Ovary (tissue), 7 donors: ENCODE measurements at regions not wholly inside any gene's neighbourhood (a gene's known extent, or its start where the extent isn't known, plus 50 kb on each side); places are given as distances from the start of the nearest gene placed in this dataset.
"Not testable (repeated sequence)": the region's sequence is repeated elsewhere in the genome, so short reads cannot be mapped to it uniquely, and the experiment has no call there.

Experiments used
- DNase-seq, 5 donors: peaks; one replicate each; pipeline ENCODE4 v3.0.0-alpha.2; 2019 to 2020
- H3K27ac ChIP-seq, 2 donors: fragments of 200-600 bp; one replicate each; pipeline versions ENCODE4 v1.5.1 to v1.8.0; 2019 to 2022
- H3K27me3 ChIP-seq: fragments of 200-600 bp; one replicate; pipeline ENCODE4 v1.8.0; 2022
- H3K36me3 ChIP-seq: fragments of 200-600 bp; sonication (generic); one replicate; pipeline ENCODE4 v1.5.1; 2019
- H3K4me1 ChIP-seq: one replicate; pipeline ENCODE4 v1.8.1; 2013; ENCODE audit warnings: mild to moderate bottlenecking, moderate library complexity; ENCODE audit not compliant: insufficient read depth
- H3K4me3 ChIP-seq: fragments of 200-600 bp; sonication (generic); one replicate; pipeline ENCODE4 v1.5.1; 2017
- H3K9me3 ChIP-seq, 2 donors: fragments of 200-600 bp in 1 of 2; sonication (generic) in 1 of 2; one replicate each; pipeline versions ENCODE4 v1.5.1 to v1.8.1; 2013 to 2019; ENCODE audit warnings: mild to moderate bottlenecking in 1 of 2, moderate library complexity in 1 of 2
- EP300 ChIP-seq: sonication (generic); formaldehyde crosslinking; IDR thresholded peaks from one replicate; pipeline ENCODE4 v1.6.1; 2017; ENCODE audit warnings: antibody characterized with exemption
- POLR2A ChIP-seq: fragments of 450-650 bp; IDR thresholded peaks from one replicate; pipeline ENCODE4 v1.6.1; 2017; ENCODE audit warnings: antibody characterized with exemption, mild to moderate bottlenecking, moderate library complexity
- WGBS, 3 donors: extraction: QIAGEN DNeasy Blood & Tissue Kit in 1 of 3; methylation state at CpG; one replicate each; pipeline versions ENCODE4 v1.1.5 to v1.1.7; 2013 to 2017; 5-methylcytosine and 5-hydroxymethylcytosine counted together
- intact Hi-C, 4 donors: fragments of 100-400 bp; cut with DNase I; formaldehyde crosslinking; loops; one replicate each; pipeline versions ENCODE4 v1.11.0 to v1.15.1; 2022 to 2023
- TF ChIP-seq, protein P1 (sequence below), 3 donors: fragments of 450-650 bp in 2 of 3; fragments of 200-600 bp in 1 of 3; IDR thresholded peaks; one replicate each; pipeline versions ENCODE4 v1.5.1 to v1.8.0; 2016 to 2022; ENCODE audit warnings: antibody characterized with exemption in 3 of 3, mild to moderate bottlenecking in 1 of 3
- donor health status: DM: no; HTN: no; CAD: no; lungs with moderate emphysema.
- donor health status: DM: no; HTN: no; CAD: no.
- donor health status: Bipolar disorder and iron deficiency.
- donor health status: DM: no; HTN: no; CAD: no.
- donor health status: DM: yes; HTN: yes; CAD: no.

DNA sequence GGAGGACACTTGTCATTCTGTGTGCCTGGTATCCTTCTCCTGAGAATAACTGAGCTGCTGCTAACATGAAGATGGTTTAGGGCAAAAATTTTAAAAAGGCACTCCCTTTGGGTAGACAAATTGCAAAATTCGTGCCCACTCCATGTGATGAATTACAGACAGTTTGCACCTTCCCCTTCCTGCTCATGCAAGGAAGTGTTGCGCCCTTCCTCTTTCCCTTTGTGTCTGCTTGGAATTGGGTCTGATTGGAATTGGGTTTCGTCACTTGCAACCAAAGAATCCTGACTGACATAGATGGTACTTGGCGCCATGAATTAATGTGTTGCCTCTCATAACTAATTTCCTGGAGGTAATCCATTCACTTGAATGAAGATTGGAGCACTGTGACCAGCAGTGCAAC is 62.3 kb upstream of the SHLD1 start:
- no peak for DNase-seq
- Histone ChIP-seq H3K27ac (no peak overlapping the region), H3K36me3 (no peaks in the 10 kb centered on the region), H3K27me3 (no peaks in the 10 kb centered on the region), H3K4me3 (no peak overlapping the region), H3K9me3 (no peaks in the 10 kb centered on the region), H3K4me1 (peaks cover 1% of the 10 kb centered on the region)
- no peak for TF ChIP-seq EP300
- intact Hi-C loops: no loop called here
- WGBS, 3 donors: 86 to 94% (median 91%) methylated on average over 4 of the region's 4 CpGs

DNA sequence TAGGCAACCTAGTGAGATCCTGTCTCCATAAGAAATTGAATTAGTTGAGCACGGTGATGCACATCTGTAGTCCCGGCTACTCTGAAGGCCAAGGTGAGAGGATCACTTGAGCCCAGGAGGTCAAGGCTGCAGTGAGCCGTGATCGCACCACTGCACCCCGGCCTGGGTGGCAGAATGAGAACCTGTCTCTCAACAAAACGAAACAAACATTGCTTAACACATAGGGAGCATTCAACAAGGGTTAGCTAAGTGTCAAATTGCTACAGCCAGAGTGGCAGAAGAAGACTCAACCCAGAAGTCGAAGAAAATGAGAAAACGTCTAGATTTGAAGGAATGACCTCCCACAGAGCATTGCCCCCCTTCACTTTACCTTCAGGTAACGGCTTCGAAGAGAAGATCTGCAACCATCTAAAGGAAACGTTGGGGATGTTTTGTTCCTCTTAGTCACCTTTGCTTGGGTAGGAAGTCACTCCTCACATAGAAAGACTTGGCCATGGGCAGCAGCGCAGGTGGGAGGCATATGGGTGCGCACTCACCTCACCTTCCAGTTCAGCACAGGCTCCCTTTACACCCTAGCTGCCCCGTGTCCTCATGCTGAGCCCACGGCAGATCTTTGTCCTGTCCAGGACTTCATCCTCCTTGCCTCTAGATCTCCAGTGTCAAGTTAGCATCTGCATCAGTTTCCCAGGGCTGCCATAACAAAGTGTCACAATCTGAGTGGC is 63.7 kb upstream of the SHLD1 start:
- no peak for DNase-seq
- H3K27me3 ChIP-seq: no peaks in the 10 kb centered on the region
- 86 to 92% (median 91%) methylated on average over 15 of the region's 15 CpGs for WGBS, 3 donors
- H3K4me1 ChIP-seq: peaks cover 1% of the 10 kb centered on the region
- TF ChIP-seq, protein P1, sequence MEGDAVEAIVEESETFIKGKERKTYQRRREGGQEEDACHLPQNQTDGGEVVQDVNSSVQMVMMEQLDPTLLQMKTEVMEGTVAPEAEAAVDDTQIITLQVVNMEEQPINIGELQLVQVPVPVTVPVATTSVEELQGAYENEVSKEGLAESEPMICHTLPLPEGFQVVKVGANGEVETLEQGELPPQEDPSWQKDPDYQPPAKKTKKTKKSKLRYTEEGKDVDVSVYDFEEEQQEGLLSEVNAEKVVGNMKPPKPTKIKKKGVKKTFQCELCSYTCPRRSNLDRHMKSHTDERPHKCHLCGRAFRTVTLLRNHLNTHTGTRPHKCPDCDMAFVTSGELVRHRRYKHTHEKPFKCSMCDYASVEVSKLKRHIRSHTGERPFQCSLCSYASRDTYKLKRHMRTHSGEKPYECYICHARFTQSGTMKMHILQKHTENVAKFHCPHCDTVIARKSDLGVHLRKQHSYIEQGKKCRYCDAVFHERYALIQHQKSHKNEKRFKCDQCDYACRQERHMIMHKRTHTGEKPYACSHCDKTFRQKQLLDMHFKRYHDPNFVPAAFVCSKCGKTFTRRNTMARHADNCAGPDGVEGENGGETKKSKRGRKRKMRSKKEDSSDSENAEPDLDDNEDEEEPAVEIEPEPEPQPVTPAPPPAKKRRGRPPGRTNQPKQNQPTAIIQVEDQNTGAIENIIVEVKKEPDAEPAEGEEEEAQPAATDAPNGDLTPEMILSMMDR (IDR thresholded peaks at IDR 0.05): no peak
- TF ChIP-seq POLR2A (no peak), EP300 (no peak)
- H3K9me3 ChIP-seq: no peaks in the 10 kb centered on the region
- no peak overlapping the region for H3K27ac ChIP-seq
- no peak overlapping the region for H3K4me3 ChIP-seq
- intact Hi-C loops: no loop called here
- H3K36me3 ChIP-seq: no peaks in the 10 kb centered on the region

DNA sequence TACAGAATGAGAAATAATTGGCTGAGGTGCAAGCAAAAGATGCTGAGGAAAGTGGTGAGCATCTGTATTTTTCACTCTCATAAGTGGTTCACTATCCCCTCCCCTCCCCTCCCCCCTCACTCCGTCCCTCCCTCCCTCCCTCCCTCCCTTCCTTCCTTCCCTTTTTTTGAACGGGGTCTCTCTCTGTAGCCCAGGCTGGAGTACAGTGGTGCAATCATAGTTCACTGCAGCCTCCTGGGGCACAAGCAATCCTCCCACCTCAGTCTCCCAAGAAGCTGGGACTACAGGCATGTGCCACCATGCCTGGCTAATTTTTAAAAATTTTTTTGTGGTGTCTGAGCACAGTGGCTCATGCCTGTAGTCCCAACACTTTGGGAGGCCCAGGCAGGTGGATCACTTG is 67.6 kb upstream of the SHLD1 start:
- H3K9me3 ChIP-seq, H3K36me3 ChIP-seq, H3K27ac ChIP-seq, DNase-seq, H3K4me3 ChIP-seq, intact Hi-C loops, H3K4me1 ChIP-seq, H3K27me3 ChIP-seq: not testable (repeated sequence)
- WGBS, 3 donors: 39 to 69% (median 41%) methylated on average over 2 of the region's 2 CpGs

DNA sequence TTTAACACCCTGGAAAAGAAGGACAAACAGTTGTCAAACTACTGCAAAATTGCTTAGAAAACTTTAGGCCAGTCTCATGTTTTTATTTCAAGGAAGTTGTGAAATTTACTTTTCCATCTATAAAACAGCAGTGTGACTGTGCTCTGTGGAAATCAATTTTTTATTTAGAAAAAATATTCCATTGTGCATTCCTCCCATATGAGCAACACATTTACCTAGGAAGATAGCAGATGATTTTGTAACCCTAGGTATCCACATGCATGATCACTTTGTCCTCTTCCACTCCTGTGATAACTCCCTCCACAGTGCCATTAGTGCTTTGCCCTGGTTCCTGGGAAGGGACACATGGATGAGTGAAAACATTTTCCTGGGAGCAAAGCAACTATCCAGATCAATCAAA is 69.4 kb upstream of the GPCPD1 start:
- no peak for DNase-seq
- Histone ChIP-seq H3K27me3 (no peaks in the 10 kb centered on the region), H3K36me3 (no peaks in the 10 kb centered on the region), H3K4me1 (no peaks in the 10 kb centered on the region), H3K4me3 (no peak overlapping the region), H3K27ac (no peak overlapping the region), H3K9me3 (no peaks in the 10 kb centered on the region)
- intact Hi-C loops: no loop called here
- TF ChIP-seq, protein P1 (IDR thresholded peaks at IDR 0.05): no peak
- TF ChIP-seq POLR2A (no peak), EP300 (no peak)

DNA sequence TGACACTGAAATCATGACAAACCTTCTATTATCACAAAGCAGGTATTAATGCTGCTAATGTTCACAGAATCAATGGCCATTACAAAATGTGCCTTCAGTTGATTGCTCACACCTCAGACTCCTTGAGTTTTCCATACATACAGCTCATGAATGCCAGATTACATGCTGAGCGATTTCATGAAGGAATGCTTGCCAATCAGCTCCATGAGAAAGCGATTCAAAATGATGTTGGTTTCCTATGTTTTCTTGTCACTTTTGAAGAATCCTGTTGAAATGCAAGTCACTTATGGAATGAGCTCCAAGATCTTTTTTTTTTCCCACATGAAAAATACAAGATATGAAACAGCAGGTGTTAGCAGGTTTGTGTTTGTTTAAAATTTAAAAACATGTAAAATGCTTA is 68.0 kb upstream of the GPCPD1 start:
- TF ChIP-seq, protein P1 (IDR thresholded peaks at IDR 0.05): no peak
- no peak for TF ChIP-seq POLR2A
- TF ChIP-seq EP300: no peak
- DNase-seq: no peak
- H3K9me3 ChIP-seq: no peaks in the 10 kb centered on the region
- intact Hi-C loops: no loop called here
- H3K4me1 ChIP-seq: no peaks in the 10 kb centered on the region
- no peaks in the 10 kb centered on the region for H3K27me3 ChIP-seq
- no peaks in the 10 kb centered on the region for H3K36me3 ChIP-seq
- no peak overlapping the region for H3K4me3 ChIP-seq
- no peak overlapping the region for H3K27ac ChIP-seq
- WGBS, 3 donors: 76 to 91% (median 79%) methylated on average over 2 of the region's 2 CpGs

DNA sequence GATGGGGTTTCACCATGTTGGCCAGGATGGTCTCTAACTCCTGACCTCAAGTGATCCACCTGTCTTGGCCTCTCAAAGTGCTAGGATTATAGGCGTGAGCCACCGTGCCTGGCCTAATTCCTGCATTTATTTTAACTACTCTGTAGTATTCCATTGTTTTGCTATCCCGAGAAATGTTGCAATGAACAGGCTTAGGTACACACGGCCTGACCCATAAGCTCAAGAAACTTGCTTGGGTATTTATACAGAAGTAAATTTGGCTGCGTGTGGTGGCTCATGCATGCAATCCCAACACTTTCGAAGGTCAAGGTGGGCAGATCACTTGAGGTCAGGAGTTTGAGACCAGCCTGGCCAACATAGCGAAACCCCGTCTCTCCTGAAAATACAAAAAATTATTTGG is 67.1 kb upstream of the GPCPD1 start:
- H3K27me3 ChIP-seq, H3K4me1 ChIP-seq, intact Hi-C loops, DNase-seq, H3K27ac ChIP-seq, H3K36me3 ChIP-seq, H3K4me3 ChIP-seq, H3K9me3 ChIP-seq: not testable (repeated sequence)
- 92 to 93% (median 93%) methylated on average over 8 of the region's 8 CpGs for WGBS, 3 donors
